ENCODE measurements at regions not wholly inside any gene's neighbourhood (a gene's known extent, or its start where the extent isn't known, plus 50 kb on each side); places are given as distances from the start of the nearest gene placed in this dataset.

DNA sequence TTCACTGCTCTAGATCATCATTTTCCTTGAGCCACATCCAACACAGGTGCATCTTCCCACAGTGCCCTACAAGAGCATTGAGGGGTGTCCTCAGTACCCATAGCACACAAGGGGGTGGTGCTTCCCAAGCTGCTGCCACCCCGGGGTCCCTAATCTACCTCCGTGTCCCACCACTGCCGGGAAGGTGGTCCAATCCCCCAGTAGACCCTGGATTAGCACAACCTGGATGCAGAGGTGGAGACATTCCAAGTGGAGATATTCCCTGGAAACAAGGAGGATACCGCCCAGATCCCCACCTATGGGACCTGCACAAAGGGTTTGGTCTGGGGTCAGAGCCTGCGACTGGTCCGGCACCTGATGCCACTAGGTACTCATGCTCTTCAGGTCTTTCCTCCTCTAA lies 284.8 kb upstream of the PPP2R2D start:
- intact Hi-C loops (cut with micrococcal nuclease) = no loop called here
- Histone ChIP-seq H3K36me3 (ENCODE audit: low read depth, low read length) (no peaks in the 10 kb centered on the region), H3K79me2 (ENCODE audit: low read length) (no peaks in the 10 kb centered on the region), H3K4me2 (ENCODE audit: low read length) (no peak overlapping the region), H3K9me2 (replicated peaks; ENCODE audit: low read length) (no peaks in the 10 kb centered on the region), H2AFZ (ENCODE audit: low read length) (no peak overlapping the region), H3K4me1 (ENCODE audit: insufficient read depth, low read length) (no peaks in the 10 kb centered on the region), H3K9me3 (ENCODE audit: low read length) (no peaks in the 10 kb centered on the region), H3K27ac (ENCODE audit: low read length) (no peak overlapping the region), H3F3A (ENCODE audit: low read length, unreplicated experiment) (no peaks in the 10 kb centered on the region), H3K4me3 (ENCODE audit: low read length) (no peak overlapping the region), H4K20me1 (ENCODE audit: low read length) (no peaks in the 10 kb centered on the region), H3K27me3 (ENCODE audit: low read length) (no peaks in the 10 kb centered on the region), H3K9ac (ENCODE audit: low read length) (no peak overlapping the region)
- no peak for DNase-seq
- POLR2A ChIA-PET (ENCODE audit: unreplicated experiment) = no interaction called here
- CTCF ChIA-PET = no interaction called here
- no peak for ATAC-seq
- BruUV-seq (replicated peaks) = no TSS peak
- TF ChIP-seq, protein P1, sequence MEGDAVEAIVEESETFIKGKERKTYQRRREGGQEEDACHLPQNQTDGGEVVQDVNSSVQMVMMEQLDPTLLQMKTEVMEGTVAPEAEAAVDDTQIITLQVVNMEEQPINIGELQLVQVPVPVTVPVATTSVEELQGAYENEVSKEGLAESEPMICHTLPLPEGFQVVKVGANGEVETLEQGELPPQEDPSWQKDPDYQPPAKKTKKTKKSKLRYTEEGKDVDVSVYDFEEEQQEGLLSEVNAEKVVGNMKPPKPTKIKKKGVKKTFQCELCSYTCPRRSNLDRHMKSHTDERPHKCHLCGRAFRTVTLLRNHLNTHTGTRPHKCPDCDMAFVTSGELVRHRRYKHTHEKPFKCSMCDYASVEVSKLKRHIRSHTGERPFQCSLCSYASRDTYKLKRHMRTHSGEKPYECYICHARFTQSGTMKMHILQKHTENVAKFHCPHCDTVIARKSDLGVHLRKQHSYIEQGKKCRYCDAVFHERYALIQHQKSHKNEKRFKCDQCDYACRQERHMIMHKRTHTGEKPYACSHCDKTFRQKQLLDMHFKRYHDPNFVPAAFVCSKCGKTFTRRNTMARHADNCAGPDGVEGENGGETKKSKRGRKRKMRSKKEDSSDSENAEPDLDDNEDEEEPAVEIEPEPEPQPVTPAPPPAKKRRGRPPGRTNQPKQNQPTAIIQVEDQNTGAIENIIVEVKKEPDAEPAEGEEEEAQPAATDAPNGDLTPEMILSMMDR (conservative IDR thresholded peaks at IDR 0.05; ENCODE audit: low read depth, low read length) = no peak
- TF ChIP-seq EZH2 (IDR thresholded peaks at IDR 0.05; ENCODE audit: low read length, unreplicated experiment) (no peak), EZH2phosphoT487 (IDR thresholded peaks at IDR 0.05; ENCODE audit: borderline replicate concordance, low read length) (no peak)

DNA sequence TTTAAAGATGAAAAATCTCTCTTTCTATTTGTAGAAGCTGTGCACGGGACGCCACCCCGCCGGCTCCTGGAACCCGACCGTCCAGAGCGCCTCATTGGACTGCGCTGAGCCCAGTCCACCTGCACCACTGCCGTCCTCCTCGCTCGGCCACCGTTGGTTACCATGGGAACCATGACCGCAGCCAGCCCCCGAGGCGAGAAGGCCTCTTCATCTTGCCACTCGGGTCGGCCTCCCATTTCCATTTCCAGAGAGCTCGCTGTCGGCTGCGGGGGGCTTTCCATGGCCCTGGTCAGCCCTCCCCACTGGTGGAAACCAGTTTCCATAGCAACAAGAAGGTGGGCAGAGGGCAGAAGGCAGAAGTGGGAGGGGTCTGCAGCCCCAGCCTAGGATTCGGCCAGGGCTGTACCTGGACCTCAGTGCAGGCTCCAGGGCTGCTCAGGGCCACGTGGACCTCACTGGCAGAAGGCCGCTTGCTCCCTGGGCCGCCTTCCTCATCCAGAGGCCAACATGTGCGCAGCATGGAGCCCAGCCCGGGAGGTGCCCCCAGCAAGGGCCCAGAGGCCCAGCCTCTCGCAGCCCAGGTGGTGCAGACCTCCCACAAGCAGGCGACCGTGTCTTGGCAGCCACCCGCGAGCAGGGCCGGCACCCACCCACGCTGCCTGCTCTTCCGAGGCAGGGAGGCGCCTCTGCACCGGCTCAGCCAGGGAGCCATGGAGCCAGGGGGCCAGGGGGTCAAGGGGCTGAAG lies 283.5 kb upstream of the PPP2R2D start:
- H3K4me1 ChIP-seq (ENCODE audit: insufficient read depth, low read length) = peaks cover 5% of the 10 kb centered on the region; the same call in 1 of the 2 replicates
- H3K9me2 ChIP-seq (replicated peaks; ENCODE audit: low read length) = no peaks in the 10 kb centered on the region
- no peaks in the 10 kb centered on the region for H4K20me1 ChIP-seq (ENCODE audit: low read length)
- no peaks in the 10 kb centered on the region for H3K36me3 ChIP-seq (ENCODE audit: low read depth, low read length)
- no peaks in the 10 kb centered on the region for H3K79me2 ChIP-seq (ENCODE audit: low read length)
- CTCF ChIA-PET = no interaction called here
- H2AFZ ChIP-seq (ENCODE audit: low read length) = no peak overlapping the region
- no TSS peak for BruUV-seq (replicated peaks)
- ATAC-seq = no peak
- POLR2A ChIA-PET (ENCODE audit: unreplicated experiment) = no interaction called here
- H3K4me3 ChIP-seq (ENCODE audit: low read length) = no peak overlapping the region
- intact Hi-C loops (cut with micrococcal nuclease) = no loop called here
- TF ChIP-seq EZH2 (IDR thresholded peaks at IDR 0.05; ENCODE audit: low read length, unreplicated experiment) (no peak), EZH2phosphoT487 (IDR thresholded peaks at IDR 0.05; ENCODE audit: borderline replicate concordance, low read length) (no peak)
- TF ChIP-seq, protein P1 (conservative IDR thresholded peaks at IDR 0.05; ENCODE audit: low read depth, low read length) = no peak
- no peak overlapping the region for H3K9ac ChIP-seq (ENCODE audit: low read length)
- no peak for DNase-seq
- H3F3A ChIP-seq (ENCODE audit: low read length, unreplicated experiment) = no peaks in the 10 kb centered on the region
- no peak overlapping the region for H3K27ac ChIP-seq (ENCODE audit: low read length)
- H3K27me3 ChIP-seq (ENCODE audit: low read length) = no peaks in the 10 kb centered on the region
- no peak overlapping the region for H3K4me2 ChIP-seq (ENCODE audit: low read length)
- no peaks in the 10 kb centered on the region for H3K9me3 ChIP-seq (ENCODE audit: low read length)

DNA sequence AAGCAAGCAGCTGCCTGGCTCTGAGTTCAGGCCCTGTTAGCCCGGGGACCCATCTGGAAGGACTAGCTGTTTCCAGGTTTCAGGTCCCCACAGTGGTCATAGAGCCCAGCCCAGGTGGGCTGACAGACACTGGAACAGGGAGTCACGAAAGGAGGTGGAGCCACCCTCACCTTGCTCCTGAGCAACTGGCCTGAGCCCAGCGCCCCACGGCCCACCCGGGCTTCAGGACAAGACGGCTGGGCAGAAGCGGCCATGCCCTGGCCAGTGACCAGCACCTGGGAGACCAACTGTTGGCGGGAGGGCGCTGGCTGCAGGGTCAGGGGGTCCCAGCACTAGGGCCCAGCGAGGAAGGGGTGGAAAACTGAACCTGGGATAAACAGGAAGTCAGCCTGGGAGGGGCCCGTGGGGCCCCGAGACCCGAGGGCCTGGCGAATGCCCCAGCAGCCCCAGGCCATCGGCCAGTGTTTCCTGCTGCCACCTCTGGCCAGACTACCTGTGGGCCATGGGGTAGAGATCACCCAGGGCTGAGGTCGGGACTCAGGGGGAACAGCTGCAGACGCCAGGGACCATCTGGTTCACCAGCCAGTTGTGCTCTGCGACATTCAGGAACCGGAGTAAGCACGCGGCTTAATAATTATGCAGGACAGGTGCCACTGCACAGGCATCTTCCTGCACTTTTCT lies 282.1 kb upstream of the PPP2R2D start:
- no peak for ATAC-seq
- TF ChIP-seq EZH2 (IDR thresholded peaks at IDR 0.05; ENCODE audit: low read length, unreplicated experiment) = no peak
- no peak for TF ChIP-seq EZH2phosphoT487 (IDR thresholded peaks at IDR 0.05; ENCODE audit: borderline replicate concordance, low read length)
- TF ChIP-seq, protein P1 (conservative IDR thresholded peaks at IDR 0.05; ENCODE audit: low read depth, low read length) = no peak

More for the DNA sequence above, 282.1 kb upstream of the PPP2R2D start:
- BruUV-seq (replicated peaks) = no TSS peak
- Histone ChIP-seq H3K27me3 (ENCODE audit: low read length) (no peaks in the 10 kb centered on the region), H3K4me1 (ENCODE audit: insufficient read depth, low read length) (peaks cover 5% of the 10 kb centered on the region; the same call in 1 of the 2 replicates), H3K9me3 (ENCODE audit: low read length) (no peaks in the 10 kb centered on the region), H3K79me2 (ENCODE audit: low read length) (no peaks in the 10 kb centered on the region), H4K20me1 (ENCODE audit: low read length) (no peaks in the 10 kb centered on the region), H2AFZ (ENCODE audit: low read length) (no peak overlapping the region), H3K27ac (ENCODE audit: low read length) (no peak overlapping the region), H3K4me2 (ENCODE audit: low read length) (no peak overlapping the region), H3K9ac (ENCODE audit: low read length) (no peak overlapping the region), H3F3A (ENCODE audit: low read length, unreplicated experiment) (no peaks in the 10 kb centered on the region), H3K36me3 (ENCODE audit: low read depth, low read length) (no peaks in the 10 kb centered on the region), H3K4me3 (ENCODE audit: low read length) (no peak overlapping the region), H3K9me2 (replicated peaks; ENCODE audit: low read length) (no peaks in the 10 kb centered on the region)
- intact Hi-C loops (cut with micrococcal nuclease) = no loop called here
- POLR2A ChIA-PET (ENCODE audit: unreplicated experiment) = no interaction called here
- CTCF ChIA-PET = no interaction called here
- DNase-seq = no peak
